ENCODE measurements at regions not wholly inside any gene's neighbourhood (a gene's known extent, or its start where the extent isn't known, plus 50 kb on each side); places are given as distances from the start of the nearest gene placed in this dataset.
A peak's percentile ranks its signal among the peaks of the same experiment; 100 is the strongest.

DNA sequence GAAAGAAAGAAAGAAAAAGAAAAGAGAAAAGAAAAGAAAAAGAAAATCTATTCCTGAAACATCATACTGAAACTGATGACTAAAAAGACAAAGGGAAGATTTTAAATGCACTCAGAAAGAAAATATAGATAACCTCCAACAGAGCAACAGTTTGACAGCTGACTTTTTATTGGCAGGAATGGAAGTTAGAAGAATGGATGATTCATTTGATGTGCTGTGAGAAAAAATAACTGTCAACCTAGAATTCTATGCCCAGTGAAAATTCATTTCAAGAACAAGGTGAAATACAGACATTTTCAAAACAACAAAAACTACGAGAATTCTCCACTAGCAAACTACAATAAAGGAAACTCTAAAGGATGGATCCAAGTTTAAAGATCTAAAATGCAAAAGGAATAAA lies 50.5 kb upstream of the HSPA12A start:
- no peak overlapping the region for H3K27ac ChIP-seq
- H3K4me3 ChIP-seq: no peak overlapping the region
- DNase-seq (ENCODE audit: extremely low spot score in 2 of 2): no peak
- H3K4me1 ChIP-seq: peaks cover 2% of the 10 kb centered on the region
- no peaks in the 10 kb centered on the region for H3K27me3 ChIP-seq
- H3K9me3 ChIP-seq: no peaks in the 10 kb centered on the region
- intact Hi-C loops (cut with DNase I): no loop called here
- H3K36me3 ChIP-seq: no peaks in the 10 kb centered on the region
- no peak for TF ChIP-seq POLR2AphosphoS5 (IDR thresholded peaks at IDR 0.05; ENCODE audit: insufficient read depth in 1 of 2, low read depth in 1 of 2)
- no peak for TF ChIP-seq POLR2A (IDR thresholded peaks at IDR 0.05)
- TF ChIP-seq, protein P1, sequence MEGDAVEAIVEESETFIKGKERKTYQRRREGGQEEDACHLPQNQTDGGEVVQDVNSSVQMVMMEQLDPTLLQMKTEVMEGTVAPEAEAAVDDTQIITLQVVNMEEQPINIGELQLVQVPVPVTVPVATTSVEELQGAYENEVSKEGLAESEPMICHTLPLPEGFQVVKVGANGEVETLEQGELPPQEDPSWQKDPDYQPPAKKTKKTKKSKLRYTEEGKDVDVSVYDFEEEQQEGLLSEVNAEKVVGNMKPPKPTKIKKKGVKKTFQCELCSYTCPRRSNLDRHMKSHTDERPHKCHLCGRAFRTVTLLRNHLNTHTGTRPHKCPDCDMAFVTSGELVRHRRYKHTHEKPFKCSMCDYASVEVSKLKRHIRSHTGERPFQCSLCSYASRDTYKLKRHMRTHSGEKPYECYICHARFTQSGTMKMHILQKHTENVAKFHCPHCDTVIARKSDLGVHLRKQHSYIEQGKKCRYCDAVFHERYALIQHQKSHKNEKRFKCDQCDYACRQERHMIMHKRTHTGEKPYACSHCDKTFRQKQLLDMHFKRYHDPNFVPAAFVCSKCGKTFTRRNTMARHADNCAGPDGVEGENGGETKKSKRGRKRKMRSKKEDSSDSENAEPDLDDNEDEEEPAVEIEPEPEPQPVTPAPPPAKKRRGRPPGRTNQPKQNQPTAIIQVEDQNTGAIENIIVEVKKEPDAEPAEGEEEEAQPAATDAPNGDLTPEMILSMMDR (IDR thresholded peaks at IDR 0.05): no peak

DNA sequence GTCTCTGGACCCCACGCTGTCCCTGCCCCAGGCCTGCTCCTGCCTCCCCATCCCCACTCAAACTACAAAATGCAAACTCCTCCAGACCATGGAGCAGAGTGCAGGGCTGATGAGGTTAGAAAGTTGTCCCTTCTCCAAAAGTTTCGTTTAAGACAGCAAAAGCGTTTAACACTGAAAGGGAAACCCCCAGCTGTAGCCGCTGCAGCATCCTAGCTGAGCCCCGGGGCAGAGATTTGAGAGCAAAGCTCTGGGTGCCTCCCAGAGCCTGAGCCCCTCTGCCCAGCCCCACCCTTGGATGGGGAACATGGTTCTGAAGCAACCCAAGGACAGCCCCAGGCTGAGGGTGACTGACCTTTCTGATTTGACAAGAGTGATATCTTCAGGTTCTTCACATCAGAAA lies 52.8 kb upstream of the ENO4 start:
- H3K27me3 ChIP-seq: no peaks in the 10 kb centered on the region
- H3K4me3 ChIP-seq: no peak overlapping the region
- TF ChIP-seq POLR2A (IDR thresholded peaks at IDR 0.05) (no peak), POLR2AphosphoS5 (IDR thresholded peaks at IDR 0.05; ENCODE audit: insufficient read depth in 1 of 2, low read depth in 1 of 2) (no peak)
- TF ChIP-seq, protein P1 (IDR thresholded peaks at IDR 0.05): no peak
- no peaks in the 10 kb centered on the region for H3K9me3 ChIP-seq
- DNase-seq (ENCODE audit: extremely low spot score in 2 of 2): no peak
- H3K36me3 ChIP-seq: no peaks in the 10 kb centered on the region
- intact Hi-C loops (cut with DNase I): no loop called here
- no peaks in the 10 kb centered on the region for H3K4me1 ChIP-seq
- no peak overlapping the region for H3K27ac ChIP-seq

- Histone ChIP-seq H3K36me3 (no peaks in the 10 kb centered on the region), H3K4me1 (no peaks in the 10 kb centered on the region), H3K27ac (no peak overlapping the region), H3K27me3 (no peaks in the 10 kb centered on the region), H3K9me3 (no peaks in the 10 kb centered on the region), H3K4me3 (no peak overlapping the region)
- no peak for DNase-seq (ENCODE audit: extremely low spot score in 2 of 2)
- intact Hi-C loops (cut with DNase I): no loop called here
- TF ChIP-seq, protein P1 (IDR thresholded peaks at IDR 0.05): peak; percentile 71 to 79 (median 77)
- TF ChIP-seq POLR2A (IDR thresholded peaks at IDR 0.05): no peak
Measured at GRCh38 chr10:116796910-116797513, 52.3 kb upstream of the ENO4 start.

- TF ChIP-seq POLR2A (IDR thresholded peaks at IDR 0.05): no peak
- TF ChIP-seq, protein P1 (IDR thresholded peaks at IDR 0.05): no peak
- TF ChIP-seq POLR2AphosphoS5 (IDR thresholded peaks at IDR 0.05; ENCODE audit: insufficient read depth in 1 of 2, low read depth in 1 of 2): no peak
- no peak overlapping the region for H3K27ac ChIP-seq
- no peaks in the 10 kb centered on the region for H3K4me1 ChIP-seq
- H3K4me3 ChIP-seq: no peak overlapping the region
- no peaks in the 10 kb centered on the region for H3K36me3 ChIP-seq
- no peak for DNase-seq (ENCODE audit: extremely low spot score in 2 of 2)
- intact Hi-C loops (cut with DNase I): loop anchor here (2.0 kb wide), 1 partner anchor 376 kb away; no protein-coding TSS in a partner anchor
- no peaks in the 10 kb centered on the region for H3K9me3 ChIP-seq
- H3K27me3 ChIP-seq: no peaks in the 10 kb centered on the region
Measured at GRCh38 chr10:116798859-116799258, 50.4 kb upstream of the ENO4 start.
